ENCODE measurements at regions not wholly inside any gene's neighbourhood (a gene's known extent, or its start where the extent isn't known, plus 50 kb on each side); places are given as distances from the start of the nearest gene placed in this dataset.

DNA sequence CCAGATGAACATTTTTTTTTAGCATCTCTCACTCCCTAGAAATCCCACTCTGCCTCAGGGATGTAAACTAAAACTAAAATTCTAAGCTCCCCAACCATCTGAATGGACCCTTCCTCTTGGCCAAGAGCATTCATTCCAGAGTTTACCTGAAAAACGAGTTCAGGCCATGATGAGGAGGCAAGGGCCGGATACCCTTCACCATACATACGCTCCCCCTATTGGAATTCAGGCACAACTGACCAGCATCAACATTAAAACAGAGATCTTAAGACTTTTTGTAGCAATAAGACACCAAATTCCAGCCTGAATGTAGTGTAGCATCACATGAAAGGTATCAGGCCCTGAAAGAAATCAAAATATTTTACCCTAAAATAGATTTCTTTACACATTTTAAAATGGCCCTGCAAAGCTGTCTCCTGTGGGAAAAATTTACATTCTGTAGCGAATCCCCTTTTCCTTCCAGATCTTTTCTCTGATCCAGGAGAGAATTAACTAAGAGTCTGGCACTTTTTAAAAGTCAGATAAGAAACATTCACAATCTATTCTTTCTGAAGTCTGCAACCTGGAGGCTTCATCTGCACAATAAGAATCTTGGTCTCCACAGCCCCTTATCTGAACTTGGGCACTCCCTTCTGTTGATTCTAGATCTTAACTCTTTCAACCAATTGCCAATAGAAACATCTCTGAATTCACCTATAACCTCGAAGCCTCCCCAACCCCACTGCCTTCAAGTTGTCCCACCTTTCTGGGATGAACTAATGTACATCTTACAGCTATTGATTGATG, 888.5 kb downstream of the UQCRFS1 start:
- H3K4me3 Mint-ChIP-seq: no peak overlapping the region
- no peaks in the 10 kb centered on the region for H3K36me3 Mint-ChIP-seq (ENCODE audit: low read depth)
- DNase-seq (ENCODE audit: low read depth, low spot score): no peak
- TF ChIP-seq, protein P1, sequence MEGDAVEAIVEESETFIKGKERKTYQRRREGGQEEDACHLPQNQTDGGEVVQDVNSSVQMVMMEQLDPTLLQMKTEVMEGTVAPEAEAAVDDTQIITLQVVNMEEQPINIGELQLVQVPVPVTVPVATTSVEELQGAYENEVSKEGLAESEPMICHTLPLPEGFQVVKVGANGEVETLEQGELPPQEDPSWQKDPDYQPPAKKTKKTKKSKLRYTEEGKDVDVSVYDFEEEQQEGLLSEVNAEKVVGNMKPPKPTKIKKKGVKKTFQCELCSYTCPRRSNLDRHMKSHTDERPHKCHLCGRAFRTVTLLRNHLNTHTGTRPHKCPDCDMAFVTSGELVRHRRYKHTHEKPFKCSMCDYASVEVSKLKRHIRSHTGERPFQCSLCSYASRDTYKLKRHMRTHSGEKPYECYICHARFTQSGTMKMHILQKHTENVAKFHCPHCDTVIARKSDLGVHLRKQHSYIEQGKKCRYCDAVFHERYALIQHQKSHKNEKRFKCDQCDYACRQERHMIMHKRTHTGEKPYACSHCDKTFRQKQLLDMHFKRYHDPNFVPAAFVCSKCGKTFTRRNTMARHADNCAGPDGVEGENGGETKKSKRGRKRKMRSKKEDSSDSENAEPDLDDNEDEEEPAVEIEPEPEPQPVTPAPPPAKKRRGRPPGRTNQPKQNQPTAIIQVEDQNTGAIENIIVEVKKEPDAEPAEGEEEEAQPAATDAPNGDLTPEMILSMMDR (conservative IDR thresholded peaks at IDR 0.05): peak; percentile 38
- H3K4me1 Mint-ChIP-seq: peaks cover 6% of the 10 kb centered on the region
- H3K9me3 Mint-ChIP-seq: peaks cover 5% of the 10 kb centered on the region
- H3K27me3 Mint-ChIP-seq (ENCODE audit: low read depth): peaks cover 27% of the 10 kb centered on the region
- H3K27ac Mint-ChIP-seq (ENCODE audit: unreplicated experiment): no peak overlapping the region

DNA sequence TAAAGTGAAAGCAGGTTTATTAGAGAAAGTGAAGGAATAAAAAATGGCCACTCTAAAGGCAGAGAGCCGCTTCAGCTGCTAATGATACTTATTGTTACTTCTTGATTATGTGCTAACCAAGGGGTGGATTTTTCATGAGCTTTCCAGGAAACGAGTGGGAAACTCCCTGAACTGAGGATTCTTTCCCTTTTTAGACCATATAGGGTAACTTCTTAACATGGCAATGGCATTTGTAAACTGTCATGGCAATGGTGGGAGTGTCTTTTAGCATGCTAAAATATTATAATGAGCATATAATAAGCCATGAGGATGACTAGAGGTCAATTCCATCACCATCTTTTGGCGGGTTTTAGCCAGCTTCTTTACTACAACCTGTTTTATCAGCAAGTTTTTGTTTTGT, 890.0 kb downstream of the UQCRFS1 start:
- no peak for DNase-seq (ENCODE audit: low read depth, low spot score)
- Mint-ChIP-seq H3K4me3 (no peak overlapping the region), H3K27me3 (ENCODE audit: low read depth) (peaks cover 27% of the 10 kb centered on the region), H3K9me3 (no peaks in the 10 kb centered on the region), H3K27ac (ENCODE audit: unreplicated experiment) (no peak overlapping the region), H3K4me1 (peaks cover 6% of the 10 kb centered on the region), H3K36me3 (ENCODE audit: low read depth) (no peaks in the 10 kb centered on the region)
- TF ChIP-seq, protein P1 (conservative IDR thresholded peaks at IDR 0.05): no peak

DNA sequence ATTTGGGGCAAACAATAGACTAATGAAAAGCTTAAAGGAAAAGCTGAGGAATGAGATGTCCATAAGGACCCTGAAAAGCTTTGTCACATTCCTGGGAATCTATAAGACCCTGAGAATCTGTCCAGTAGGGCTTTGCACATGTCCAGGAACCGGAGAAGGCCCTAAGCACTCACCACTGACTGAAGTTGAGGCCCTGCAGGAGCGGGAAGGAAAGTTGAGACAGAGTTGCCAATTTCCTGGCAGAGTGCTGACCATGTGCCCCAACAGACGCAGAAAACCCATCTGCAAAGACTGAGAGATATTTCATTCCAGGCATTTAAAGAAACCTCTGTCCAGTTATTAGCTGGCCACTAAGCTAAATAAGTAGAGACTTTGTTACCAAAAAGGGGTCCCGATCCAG, 890.5 kb downstream of the UQCRFS1 start:
- peaks cover 27% of the 10 kb centered on the region for H3K27me3 Mint-ChIP-seq (ENCODE audit: low read depth)
- no peaks in the 10 kb centered on the region for H3K36me3 Mint-ChIP-seq (ENCODE audit: low read depth)
- no peaks in the 10 kb centered on the region for H3K9me3 Mint-ChIP-seq
- no peak overlapping the region for H3K27ac Mint-ChIP-seq (ENCODE audit: unreplicated experiment)
- no peak for DNase-seq (ENCODE audit: low read depth, low spot score)
- TF ChIP-seq, protein P1 (conservative IDR thresholded peaks at IDR 0.05): no peak
- H3K4me3 Mint-ChIP-seq: no peak overlapping the region
- H3K4me1 Mint-ChIP-seq: peaks cover 6% of the 10 kb centered on the region

DNA sequence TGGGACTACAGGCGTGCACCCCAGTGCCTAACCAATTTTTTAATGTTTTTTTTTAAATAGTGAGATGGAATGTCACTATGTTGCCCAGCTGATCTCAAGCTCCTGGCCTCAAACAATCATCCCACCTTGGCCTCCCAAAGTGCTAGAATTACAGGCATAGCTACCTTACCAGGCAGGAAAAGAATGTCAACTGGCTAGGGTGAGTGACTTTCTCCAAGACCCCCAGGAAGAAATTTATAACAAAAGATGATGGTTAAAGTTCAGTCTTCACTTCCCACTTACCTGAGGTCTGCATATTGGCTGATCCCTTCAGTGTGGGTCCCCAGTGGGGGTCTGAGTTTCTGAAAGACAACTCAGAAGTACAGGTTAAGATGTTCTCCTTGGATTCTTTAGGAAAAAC, 893.0 kb downstream of the UQCRFS1 start:
- no peaks in the 10 kb centered on the region for H3K36me3 Mint-ChIP-seq (ENCODE audit: low read depth)
- H3K27me3 Mint-ChIP-seq (ENCODE audit: low read depth): peaks cover 13% of the 10 kb centered on the region
- DNase-seq (ENCODE audit: low read depth, low spot score): no peak
- no peaks in the 10 kb centered on the region for H3K9me3 Mint-ChIP-seq
- TF ChIP-seq, protein P1 (conservative IDR thresholded peaks at IDR 0.05): no peak
- no peak overlapping the region for H3K4me3 Mint-ChIP-seq
- no peak overlapping the region for H3K27ac Mint-ChIP-seq (ENCODE audit: unreplicated experiment)
- H3K4me1 Mint-ChIP-seq: peaks cover 6% of the 10 kb centered on the region

DNA sequence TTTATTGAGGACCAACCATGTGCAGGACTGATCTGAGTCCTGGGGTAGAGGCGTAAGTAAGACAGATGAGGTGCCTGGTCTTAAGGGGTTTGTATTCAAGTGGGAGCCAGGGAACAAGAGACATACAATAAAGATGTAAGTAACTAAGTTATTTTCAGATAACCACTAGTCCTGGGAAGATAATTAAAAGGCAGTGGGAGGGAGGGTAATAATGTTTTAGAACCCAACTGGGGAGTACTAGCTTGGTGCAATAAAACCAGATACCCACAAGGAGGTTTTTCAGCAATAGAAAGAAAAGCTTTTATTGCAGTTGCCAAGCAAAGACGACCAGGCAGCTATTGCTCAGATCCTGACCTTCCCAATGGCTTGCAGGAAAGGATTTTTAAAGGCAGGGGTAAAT, 893.7 kb downstream of the UQCRFS1 start:
- Mint-ChIP-seq H3K27me3 (ENCODE audit: low read depth) (peaks cover 12% of the 10 kb centered on the region), H3K36me3 (ENCODE audit: low read depth) (no peaks in the 10 kb centered on the region), H3K9me3 (no peaks in the 10 kb centered on the region), H3K27ac (ENCODE audit: unreplicated experiment) (no peak overlapping the region), H3K4me3 (no peak overlapping the region), H3K4me1 (peaks cover 13% of the 10 kb centered on the region)
- TF ChIP-seq, protein P1 (conservative IDR thresholded peaks at IDR 0.05): no peak
- DNase-seq (ENCODE audit: low read depth, low spot score): no peak
